Inflammatory macrophage treated with lipopolysaccharide for 4 hours (primary cell): ENCODE measurements at regions not wholly inside any gene's neighbourhood (a gene's known extent, or its start where the extent isn't known, plus 50 kb on each side); places are given as distances from the start of the nearest gene placed in this dataset.

Source experiments
- DNase-seq: peaks from one replicate; pipeline ENCODE4 v3.0.0-alpha.2; 2020

DNA sequence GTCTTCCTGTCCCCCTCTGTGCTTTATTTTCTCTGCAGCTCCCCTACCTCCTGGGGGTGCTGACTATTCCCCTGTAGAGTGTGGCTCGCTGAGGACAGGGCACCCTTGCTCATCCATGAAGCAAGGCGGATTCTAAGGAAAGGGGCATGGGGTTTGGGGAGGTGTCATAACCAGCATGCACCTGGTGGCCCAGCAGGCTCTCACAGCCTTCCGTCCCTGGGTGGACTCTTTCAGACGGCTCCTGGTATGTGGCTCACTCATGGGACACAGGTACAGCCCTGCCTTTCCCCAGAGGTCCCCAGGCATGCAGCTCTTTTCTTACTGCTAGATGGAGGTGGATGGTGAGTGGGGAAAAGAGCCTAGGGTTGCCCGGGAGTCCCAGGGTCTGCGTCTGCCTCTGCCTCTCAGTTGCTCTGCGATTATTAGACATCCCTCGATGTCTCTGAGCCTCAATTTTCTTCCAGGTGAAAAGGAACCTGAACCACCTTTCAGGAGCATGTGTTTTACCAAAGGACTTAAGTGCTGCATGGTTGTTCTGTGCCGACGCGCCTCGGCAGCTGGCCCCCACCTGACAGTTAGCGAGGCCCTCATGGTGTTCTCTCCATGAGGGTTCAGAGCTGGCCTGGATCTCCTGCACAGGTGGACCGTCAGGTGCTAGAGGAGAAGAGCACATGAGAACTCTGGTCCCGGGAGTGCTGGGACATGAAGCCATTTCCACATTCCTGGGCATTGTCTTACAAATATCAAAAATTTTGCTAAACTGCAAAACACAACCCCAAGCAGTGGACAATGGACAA is 172.5 kb upstream of the SHH start:
- no peak for DNase-seq

DNA sequence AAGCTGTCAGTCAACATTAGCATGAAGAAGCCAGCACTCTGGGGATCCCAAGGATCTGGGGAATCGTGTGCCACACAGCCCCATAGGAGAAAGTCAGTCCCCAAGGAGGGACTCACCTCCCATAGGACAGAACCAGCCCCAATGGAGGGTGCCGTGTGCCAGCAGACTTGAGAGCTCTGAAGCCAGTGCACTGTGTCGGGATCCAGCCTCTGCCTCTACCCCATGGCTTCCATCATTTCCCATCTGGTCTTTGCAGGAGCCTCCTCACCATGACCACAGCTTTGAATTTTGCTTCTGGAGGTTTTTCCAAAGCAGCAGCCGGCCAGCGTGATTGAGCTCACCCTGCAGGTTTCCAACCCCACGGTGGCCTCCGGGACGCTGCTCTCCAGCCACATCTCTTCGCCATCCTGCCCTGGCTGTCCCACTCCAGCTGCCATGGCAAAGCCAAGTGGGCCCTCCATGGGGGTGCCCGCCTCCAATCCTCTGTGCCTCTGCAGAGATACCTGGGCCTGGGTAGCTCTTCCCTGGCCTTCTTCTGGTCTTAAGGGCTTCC is 171.8 kb upstream of the SHH start:
- DNase-seq = no peak

DNA sequence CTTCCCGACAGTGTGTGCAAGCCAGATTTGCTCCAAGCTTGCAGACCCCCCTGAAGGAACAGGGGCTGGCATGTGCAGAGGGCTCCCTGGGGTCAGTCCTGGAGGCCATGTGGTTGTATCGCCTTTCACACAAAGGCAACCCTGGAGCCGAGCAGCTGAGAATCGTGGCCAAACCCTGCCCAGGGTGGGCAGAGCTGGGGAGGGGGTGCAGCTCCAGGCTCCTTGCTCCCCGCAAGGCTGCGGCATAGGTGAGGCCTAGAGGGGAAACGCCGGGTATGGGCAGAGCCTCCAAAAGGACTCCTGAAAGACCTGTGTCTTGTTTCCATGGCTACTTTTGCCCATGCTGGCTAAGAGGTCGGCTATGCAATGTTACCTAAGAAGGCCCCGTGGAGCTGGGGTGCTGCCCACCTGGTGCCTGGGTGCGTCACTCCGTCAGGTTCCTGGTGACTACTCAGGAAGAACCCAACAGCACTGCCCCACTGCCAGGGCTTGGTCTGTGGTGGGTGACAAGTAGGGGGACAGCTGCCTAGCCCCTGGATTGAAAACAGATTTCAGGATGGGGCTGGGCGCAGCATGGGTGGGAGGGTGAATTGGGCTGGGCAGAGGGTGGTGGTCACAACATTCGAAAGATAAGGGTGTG is 171.0 kb upstream of the SHH start:
- DNase-seq = no peak

DNA sequence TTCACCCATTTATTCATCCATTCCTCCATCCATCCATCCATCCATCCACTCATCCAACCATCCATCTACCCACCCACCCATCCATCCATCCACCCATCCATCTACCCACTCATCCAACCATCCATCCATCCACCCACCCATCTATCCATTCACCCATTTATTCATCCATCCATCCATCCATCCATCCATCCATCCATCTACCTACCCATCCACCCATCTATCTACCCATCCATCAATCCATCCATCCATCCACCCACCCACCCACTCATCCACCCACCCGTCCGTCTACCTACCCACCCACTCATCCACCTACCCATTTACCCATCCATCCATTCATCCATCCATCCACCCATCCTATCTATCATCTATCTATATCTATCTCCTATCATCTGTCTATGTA is 169.4 kb upstream of the SHH start:
- DNase-seq = no peak

DNA sequence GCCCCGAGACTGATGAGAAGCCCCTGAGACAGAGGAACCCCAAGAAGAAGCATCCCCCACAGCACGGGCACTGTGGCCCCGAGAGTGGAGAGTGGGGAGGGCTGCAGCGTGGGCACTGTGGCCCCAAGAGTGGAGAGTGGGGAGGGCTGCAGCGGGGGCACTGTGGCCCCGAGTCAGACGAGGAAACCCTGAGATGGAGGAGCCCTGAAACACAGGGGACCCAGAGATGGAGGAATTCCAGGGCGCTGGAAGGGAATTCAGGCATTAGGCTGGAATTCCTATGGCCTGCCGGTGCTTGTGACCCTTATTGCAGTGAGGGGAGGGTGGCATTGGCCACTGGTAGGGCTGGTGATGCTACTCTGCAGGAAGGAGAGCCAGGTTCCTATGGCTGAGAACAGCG is 168.6 kb upstream of the SHH start:
- DNase-seq = no peak

DNA sequence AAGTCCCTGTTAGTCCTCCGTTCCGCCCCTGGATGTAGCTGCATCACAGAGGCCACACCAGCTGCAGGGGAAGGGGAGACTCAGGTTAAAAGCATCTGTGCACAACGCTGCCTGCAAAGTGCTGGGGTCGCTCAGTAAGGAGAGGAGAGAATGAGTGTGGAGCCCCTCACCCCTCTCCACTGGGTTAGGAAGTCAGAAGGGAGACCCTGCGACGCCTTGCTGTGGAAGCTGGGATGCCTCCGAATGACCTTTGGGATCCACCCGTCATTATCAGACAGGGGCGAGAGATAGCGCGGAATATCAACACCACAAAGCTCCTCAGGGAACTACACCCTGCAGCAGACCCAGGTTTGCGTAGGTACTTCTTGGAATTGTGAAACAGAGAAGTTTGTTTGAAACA is 167.7 kb upstream of the SHH start:
- DNase-seq = no peak

DNA sequence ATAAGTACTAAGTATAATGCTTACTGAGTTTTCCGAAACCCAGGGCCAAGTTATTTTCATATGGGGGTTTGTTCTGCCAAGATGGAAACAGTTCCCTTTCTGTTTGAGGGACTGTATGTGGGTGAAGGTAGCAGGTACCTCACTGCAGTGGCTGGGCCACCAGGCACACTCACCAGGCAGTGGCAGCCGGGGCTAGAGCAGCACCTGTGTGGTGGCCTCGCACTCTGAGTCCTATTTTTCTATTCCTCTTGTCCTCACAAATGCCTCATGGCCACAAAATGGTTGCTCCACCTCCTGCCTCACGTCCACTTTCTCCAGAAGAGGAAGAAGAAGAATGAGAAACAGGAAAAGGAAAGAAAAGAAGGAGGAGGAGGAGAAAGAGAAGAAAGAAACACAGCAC is 167.3 kb upstream of the SHH start:
- DNase-seq = no peak

DNA sequence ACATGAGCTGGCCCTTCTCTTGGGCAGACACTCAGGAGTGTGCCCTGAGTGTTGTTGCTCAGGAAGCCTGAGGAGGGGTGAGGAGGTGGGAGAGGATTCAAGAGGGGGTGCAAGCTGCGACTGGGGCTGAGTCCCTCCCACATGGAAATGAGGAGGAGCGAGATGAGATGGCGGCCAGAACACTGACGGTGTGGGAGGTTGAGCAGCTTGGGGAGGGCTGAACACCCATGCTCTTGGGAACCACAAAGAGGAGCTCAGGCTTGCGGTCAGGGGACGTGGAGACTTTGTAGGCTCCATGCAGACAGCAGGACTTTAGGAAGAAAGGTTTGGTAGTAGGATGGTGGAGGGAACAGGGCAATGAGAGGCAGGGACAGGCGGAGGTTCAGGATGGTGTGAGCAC is 163.2 kb upstream of the SHH start:
- no peak for DNase-seq

DNA sequence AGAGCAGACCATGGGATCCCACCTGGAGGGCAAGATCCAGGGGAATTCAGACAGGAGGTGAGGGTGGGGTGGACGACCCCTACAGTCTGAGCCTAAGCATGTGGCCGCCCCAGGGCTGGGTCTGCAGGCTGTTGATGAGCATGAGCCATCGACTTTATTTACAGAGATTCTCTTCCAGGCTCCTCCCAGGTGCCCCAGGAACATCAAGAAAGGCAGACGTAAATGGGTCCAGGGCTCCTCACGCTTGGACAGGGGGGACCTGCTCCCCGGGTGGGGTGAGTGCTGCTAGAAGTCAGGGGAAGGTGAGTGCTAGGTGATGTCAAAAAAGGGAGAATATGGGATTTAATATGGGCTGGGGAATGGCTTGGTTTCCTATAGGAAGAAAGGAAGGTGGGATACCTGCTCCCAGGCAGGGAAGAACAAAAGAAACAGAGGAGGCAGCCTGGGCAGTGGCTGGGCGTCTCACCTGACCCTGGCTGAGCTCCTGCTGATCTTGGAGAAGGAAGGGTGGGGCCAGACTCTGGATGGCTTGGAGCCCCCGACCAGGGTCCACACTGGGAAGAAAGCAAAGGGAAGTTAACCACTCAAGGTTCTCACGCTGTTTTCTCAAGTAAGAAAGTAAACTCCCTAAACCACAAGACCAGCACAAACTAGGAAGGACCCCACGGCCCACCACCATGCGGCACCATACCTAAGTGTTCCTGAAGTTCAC is 162.1 kb upstream of the SHH start:
- no peak for DNase-seq

DNA sequence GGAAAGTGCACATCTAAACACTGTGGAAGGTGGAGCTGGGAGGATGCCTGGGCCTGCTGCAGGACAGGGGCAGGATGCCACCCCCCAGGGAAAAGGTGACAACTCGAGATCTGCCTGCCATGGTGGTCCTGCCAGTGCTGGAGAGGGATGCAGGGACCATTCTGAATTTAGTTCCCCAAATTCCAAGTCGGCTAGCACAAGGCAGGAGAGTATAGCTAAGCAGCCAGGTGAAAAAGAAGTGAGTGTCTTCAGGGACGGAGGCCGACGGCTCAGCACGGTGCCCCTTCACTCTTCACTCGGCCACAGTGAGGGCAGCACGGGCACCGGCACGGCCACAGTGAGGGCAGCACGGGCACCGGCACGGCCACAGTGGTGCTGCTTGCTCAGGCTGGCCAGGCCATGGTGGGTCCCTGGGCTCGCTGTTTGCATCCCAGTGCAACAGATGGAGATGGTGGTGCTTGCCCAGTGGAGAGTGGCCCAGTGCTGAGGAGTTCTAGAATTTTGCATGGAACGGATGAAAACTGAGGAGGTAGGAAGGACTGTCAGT is 161.3 kb upstream of the SHH start:
- DNase-seq = no peak

DNA sequence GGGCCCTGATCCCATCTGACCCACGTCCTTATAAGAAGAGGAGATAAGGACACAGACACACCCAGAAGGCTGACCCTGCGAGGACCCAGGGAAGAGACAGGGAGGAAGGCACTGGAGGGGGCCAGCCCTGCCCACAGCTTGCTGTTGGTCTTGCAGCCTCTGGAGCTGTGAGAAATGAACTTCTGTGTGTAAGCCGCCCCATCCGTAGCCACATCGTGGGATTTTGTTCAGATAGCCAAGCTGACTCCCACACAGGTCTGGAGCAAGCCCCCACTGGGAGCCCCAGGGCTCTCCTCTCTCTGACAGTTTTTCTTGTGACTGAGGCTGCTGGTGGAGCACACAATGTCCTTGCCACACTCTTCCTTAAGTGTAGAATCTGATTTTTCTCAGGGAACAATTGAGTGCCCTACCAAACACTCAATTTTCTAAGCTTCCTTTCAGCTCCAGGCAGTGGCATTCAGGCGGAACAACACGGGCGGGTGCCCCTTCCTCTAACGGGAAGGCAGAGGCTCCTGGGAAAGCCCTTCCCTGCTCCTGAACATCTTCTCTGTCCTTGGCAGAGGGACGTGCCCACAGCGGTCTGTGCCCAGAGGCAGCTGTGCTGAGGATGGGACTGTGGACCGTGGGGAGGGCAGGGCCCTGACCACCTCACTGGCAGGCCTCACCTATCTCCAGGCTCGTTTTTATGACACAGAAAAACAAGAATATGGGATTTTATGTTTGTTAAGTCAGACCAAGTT is 160.6 kb upstream of the SHH start:
- no peak for DNase-seq

DNA sequence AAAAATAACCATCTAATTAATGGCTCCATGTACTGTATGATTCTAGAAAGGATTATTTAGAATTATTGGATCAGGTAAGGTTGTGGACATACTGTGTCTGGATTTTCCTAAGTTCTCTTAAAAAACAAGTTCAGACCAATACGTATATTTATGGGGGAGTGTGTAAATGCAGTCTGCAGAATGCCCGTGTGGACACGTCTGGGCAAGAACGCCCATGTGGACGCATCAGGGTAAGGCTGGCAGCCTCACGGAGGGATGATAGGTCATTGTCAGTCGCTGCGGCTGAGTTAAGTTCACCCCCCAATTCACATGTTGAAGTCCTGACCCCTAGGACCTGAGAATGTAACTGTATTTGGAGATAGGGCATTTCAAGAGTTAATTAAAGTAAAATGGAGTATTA is 160.0 kb upstream of the SHH start:
- no peak for DNase-seq

DNA sequence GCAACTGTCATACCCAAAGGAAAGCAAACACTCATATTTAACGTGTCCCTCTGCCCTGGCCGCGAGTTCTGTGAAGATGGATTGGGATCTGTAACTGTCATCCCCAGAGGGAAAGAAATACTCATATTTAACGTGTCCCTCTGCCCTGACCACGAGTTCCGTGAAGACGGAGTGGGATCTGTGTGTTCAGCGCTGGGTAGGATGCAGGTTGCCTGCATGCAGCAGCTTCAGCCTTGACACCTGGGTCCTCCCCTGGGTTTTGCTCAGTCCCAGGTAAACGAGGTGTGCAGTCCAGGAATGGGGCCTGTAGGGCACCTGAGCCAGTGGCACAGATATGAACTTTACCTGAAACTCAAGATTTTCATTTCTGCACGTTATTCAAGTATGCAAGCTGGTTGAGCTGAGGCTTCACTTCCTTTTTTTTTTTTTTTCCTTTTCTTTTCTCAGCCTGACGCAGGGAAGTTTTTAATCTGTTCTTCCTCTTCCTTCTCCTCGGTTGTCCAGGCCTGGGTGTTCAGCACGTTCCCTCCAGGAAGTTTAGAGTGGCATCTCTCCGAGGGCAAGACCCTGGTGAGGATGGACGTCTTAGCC is 159.0 kb upstream of the SHH start:
- no peak for DNase-seq

DNA sequence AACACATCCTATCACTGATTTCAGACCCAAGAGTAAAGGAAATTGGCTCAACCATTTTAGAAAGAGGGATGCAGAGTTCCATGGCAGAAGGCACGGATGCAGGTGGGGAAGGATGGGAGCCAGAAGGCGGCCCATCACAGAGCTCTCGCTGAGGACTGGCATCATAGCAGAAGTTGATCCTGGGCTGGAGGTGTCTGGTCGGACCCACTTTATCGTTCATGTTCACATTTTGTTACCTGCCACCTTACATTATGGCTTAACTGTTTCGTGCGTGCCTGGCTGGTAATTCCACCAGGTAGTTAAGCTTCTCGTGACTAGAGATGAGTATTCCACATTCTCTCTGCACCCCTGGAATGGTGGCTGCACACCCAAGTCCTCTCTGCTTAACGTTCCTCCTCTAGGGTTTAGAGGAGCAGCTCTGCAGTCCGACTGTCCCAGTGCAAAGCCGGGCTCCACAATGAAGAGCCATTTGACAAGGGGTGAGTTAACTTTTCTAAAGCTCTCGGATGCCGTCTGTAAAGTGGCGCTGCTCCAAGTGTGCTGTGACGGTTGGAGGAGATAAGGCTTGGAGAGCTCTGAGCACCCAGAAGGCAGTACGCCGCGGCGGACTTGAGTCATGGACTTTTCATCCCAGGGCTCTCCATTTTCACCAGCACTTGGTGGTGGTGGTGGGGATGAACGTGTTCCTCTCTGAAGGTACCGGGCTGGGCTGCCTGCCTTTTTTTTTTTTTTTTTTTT is 157.1 kb upstream of the SHH start:
- DNase-seq = no peak

DNA sequence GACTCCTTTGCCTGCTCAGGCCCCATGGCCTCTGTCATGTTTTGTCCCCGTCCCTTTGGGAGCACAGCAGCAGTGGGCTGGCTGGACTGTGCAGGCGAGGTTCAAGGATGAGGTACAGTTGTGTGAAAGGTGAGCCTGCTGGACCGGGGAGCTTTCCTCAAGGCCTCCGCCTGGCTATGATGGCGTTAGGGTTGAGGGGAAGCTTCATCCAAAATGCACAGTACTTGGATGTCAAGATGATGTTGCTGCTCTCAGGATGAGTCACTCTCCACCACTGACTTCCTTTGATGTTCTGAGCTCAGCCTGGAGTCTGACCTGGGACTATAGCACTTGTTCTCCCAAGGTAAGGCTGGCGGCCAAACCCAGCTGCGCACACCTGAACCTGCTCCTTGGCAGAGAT is 152.7 kb upstream of the SHH start:
- DNase-seq = no peak

DNA sequence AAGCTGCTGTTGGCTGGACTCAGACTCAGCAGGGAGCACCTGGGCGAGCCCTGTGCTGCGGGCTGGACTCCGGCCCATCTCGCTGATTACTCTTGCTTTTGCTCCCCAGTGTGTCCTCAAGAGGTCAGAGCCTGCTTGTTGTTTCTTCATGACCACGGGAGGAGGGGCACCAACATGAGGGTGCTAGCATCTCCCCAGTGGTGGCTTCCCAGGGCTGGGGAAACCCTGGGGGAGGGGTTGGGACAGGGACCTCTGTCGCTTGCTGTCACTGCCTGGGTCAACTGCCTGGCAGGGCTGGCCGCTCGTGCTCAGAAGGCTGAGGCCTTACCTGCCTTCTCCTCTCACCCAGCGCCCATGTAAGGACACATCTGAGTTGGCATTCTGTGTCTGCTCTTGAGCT is 152.3 kb upstream of the SHH start:
- DNase-seq = no peak

DNA sequence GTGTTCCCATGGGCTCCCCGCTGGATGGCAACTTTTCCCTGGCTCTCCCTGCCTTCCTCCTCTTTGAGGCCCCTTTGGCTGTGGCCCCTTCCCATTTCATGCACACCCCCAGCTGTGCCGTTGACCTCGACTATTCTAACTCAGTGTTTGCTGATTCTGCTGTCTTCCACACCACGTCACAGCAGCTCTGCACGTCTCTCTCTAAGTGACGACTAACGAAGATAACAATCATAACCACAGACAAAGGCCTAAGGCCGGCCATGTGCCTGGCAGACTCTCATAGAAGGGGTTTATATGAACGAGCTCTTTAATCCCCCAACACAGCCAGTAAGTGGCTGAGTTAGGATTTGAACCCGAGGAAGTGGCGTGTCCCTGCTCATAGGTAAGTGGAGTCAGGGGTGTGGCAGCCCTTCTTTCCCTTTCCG is 151.5 kb upstream of the SHH start:
- DNase-seq = no peak

DNA sequence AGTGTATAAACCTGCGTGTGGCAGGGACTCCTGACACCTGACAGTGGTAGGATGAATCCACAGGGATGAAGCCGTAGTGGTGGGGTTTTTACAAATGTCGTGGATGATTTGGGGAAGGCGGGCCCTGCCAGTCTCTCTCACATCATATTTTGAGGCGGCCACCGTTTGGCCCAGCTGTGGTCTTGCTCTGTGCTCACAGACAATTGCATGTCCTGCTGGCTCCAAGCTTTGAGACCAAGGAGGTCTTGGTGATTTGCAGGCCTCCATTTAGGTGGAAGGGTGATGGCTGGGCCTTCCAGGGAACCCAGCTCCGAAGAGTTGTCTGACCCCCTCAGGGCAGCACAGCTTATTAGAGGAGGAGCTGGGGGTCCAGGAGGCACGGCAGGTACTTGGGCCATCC is 151.1 kb upstream of the SHH start:
- no peak for DNase-seq

DNA sequence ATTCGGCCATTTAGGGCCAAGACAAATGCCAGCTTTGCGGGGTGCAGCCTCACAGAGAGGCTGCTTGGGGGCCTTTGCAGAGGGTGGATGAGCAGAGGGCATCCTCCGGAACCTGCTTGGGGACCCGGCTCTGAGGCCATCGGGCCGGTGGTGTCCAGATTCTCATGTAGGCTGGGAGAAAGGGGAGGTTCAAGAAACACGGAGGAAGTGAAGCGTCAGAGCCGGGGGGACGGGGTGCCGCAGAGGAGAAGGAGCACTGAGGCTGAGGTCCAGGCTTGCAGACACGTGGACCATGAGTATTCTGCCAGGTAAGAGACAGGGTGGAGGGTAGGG is 150.7 kb upstream of the SHH start:
- no peak for DNase-seq

DNA sequence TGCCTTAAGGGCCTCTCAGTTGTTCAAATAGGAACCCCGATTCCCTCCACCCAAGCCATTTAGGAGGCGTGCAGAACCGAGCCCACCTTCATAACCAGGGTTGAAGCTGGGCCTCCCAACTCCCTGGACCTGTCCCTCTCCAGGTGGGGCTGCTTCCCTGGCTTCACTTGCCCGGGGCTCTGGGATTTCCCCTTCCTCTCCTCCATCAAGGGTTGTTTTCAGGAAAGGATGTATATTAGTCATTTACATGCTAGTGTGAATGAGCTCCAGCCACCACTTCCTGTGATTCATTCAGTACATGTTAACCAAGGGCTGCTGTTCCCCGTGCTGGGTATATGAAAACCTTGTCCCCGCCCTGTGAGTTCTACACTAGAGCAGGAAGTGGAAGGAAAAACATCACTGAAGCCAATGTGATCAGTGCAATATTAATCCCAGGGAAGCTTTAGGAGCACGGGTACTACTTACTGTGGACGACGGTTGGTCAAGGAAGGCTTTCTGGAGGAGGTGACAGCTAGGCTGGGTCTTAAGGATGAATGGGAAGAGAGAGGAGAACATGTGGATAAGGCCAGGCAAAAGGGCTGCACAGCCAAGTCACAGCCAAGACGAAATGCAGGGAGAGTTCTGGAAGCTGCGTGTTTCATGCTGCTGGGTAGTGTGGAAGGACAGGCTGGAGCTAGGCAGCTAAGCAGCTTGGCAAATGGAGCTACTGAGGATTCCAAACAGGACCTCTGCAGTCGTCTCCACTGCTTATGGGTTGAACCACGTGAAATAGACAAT is 150.1 kb upstream of the SHH start:
- DNase-seq = peak; percentile 3
